GM21360 (cell line): ENCODE measurements at regions not wholly inside any gene's neighbourhood (a gene's known extent, or its start where the extent isn't known, plus 50 kb on each side); places are given as distances from the start of the nearest gene placed in this dataset.
"Not testable (repeated sequence)": the region's sequence is repeated elsewhere in the genome, so short reads cannot be mapped to it uniquely, and the experiment has no call there.

ENCODE experiments used
- ATAC-seq: cut with Tn5 transposase; IDR thresholded peaks from one replicate; pipeline ENCODE4 v1.9.1; 2021; ENCODE audit warnings: mild to moderate bottlenecking, moderate library complexity; ENCODE audit not compliant: unreplicated experiment

GRCh38 chr2:194725169-194725568 is 931.9 kb upstream of the SLC39A10 start:
- ATAC-seq: no peak

GRCh38 chr2:194723446-194723845 is 933.6 kb upstream of the SLC39A10 start:
- ATAC-seq: no peak

- no peak for ATAC-seq
These were observed 935.8 kb upstream of the SLC39A10 start for GRCh38 chr2:194721227-194721626.

- ATAC-seq: no peak
These were observed 936.6 kb upstream of the SLC39A10 start for GRCh38 chr2:194720462-194720861.

GRCh38 chr2:194718881-194719280 is 938.1 kb upstream of the SLC39A10 start:
- no peak for ATAC-seq

- no peak for ATAC-seq
These were observed 942.5 kb upstream of the SLC39A10 start for GRCh38 chr2:194714541-194714940.

- ATAC-seq: no peak
These were observed 947.2 kb upstream of the SLC39A10 start for GRCh38 chr2:194709840-194710239.

- ATAC-seq: no peak
These were observed 950.8 kb upstream of the SLC39A10 start for GRCh38 chr2:194706179-194706578.

GRCh38 chr2:194705398-194705797 is 951.6 kb upstream of the SLC39A10 start:
- ATAC-seq: no peak

GRCh38 chr2:194700726-194701125 is 956.3 kb upstream of the SLC39A10 start:
- ATAC-seq: no peak

- ATAC-seq: no peak
These were observed 956.9 kb upstream of the SLC39A10 start for GRCh38 chr2:194700116-194700515.

GRCh38 chr2:194698012-194698411 is 959.0 kb upstream of the SLC39A10 start:
- no peak for ATAC-seq

- ATAC-seq: no peak
These were observed 959.6 kb upstream of the SLC39A10 start for GRCh38 chr2:194697439-194697838.

- ATAC-seq: no peak
These were observed 960.3 kb upstream of the SLC39A10 start for GRCh38 chr2:194696690-194697089.

- no peak for ATAC-seq
These were observed 970.5 kb upstream of the SLC39A10 start for GRCh38 chr2:194686569-194686968.

- ATAC-seq: no peak
These were observed 983.0 kb upstream of the SLC39A10 start for GRCh38 chr2:194674043-194674442.

GRCh38 chr2:194672994-194673393 is 984.0 kb upstream of the SLC39A10 start:
- ATAC-seq: no peak

- ATAC-seq: no peak
These were observed 995.6 kb upstream of the SLC39A10 start for GRCh38 chr2:194661431-194661830.

GRCh38 chr2:194639057-194639456 is 1018.0 kb upstream of the SLC39A10 start:
- ATAC-seq: not testable (repeated sequence)

- ATAC-seq: no peak
These were observed 1035.1 kb upstream of the SLC39A10 start for GRCh38 chr2:194621945-194622344.

- ATAC-seq: no peak
These were observed 1037.7 kb upstream of the SLC39A10 start for GRCh38 chr2:194619366-194619765.

- ATAC-seq: no peak
These were observed 1038.6 kb upstream of the SLC39A10 start for GRCh38 chr2:194618432-194618831.

GRCh38 chr2:194616334-194616733 is 1040.7 kb upstream of the SLC39A10 start:
- peak; percentile 73 for ATAC-seq

GRCh38 chr2:194610297-194610696 is 1046.7 kb upstream of the SLC39A10 start:
- ATAC-seq: no peak
